Thyroid gland (tissue), 4 donors: ENCODE measurements at regions not wholly inside any gene's neighbourhood (a gene's known extent, or its start where the extent isn't known, plus 50 kb on each side); places are given as distances from the start of the nearest gene placed in this dataset.

Experiments
- DNase-seq, 2 donors: peaks; one replicate each; pipeline ENCODE4 v3.0.0-alpha.2; 2019
- H3K27ac ChIP-seq, 3 donors: fragments of 200-600 bp; sonication (generic); 1 replicate in 2 of 3; 2 replicates in 1 of 3; pipeline ENCODE4 v1.5.1; 2016 to 2019; ENCODE audit warnings: mild to moderate bottlenecking in 1 of 3, moderate library complexity in 1 of 3
- H3K27me3 ChIP-seq: fragments of 200-600 bp; sonication (generic); one replicate; pipeline ENCODE4 v1.5.1; 2019
- H3K36me3 ChIP-seq, 2 donors: fragments of 200-600 bp; sonication (generic); one replicate each; pipeline ENCODE4 v1.5.1; 2016 to 2019
- H3K4me1 ChIP-seq, 2 donors: fragments of 200-600 bp; sonication (generic); one replicate each; pipeline ENCODE4 v1.5.1; 2017 to 2019
- H3K4me3 ChIP-seq, 3 donors: fragments of 200-600 bp; sonication (generic); replicated peaks in 1 of 3; 1 replicate in 2 of 3; 2 replicates in 1 of 3; pipeline ENCODE4 v1.5.1; 2016; ENCODE audit warnings: mild to moderate bottlenecking in 1 of 3
- H3K9me3 ChIP-seq: fragments of 200-600 bp; sonication (generic); one replicate; pipeline ENCODE4 v1.5.1; 2017
- CTCF ChIP-seq, 6 experiments: fragments of 200-600 bp in 3 of 6; fragments of 450-650 bp in 3 of 6; sonication (generic) in 3 of 6; IDR thresholded peaks; one replicate each; pipeline ENCODE4 v1.5.1; 2016 to 2019; ENCODE audit warnings: antibody characterized with exemption in 6 of 6, mild to moderate bottlenecking in 2 of 6, inconsistent platforms in 1 of 6, moderate library complexity in 1 of 6
- POLR2A ChIP-seq, 2 donors: fragments of 450-650 bp; IDR thresholded peaks; one replicate each; pipeline ENCODE4 v1.6.1; 2017; ENCODE audit warnings: antibody characterized with exemption in 2 of 2, mild to moderate bottlenecking in 2 of 2, moderate library complexity in 1 of 2
- WGBS, 2 donors: methylation state at CpG; one replicate each; pipeline ENCODE4 v1.1.5; 2017; 5-methylcytosine and 5-hydroxymethylcytosine counted together
- intact Hi-C: fragments of 100-400 bp; cut with DNase I; formaldehyde crosslinking; loops from one replicate; pipeline ENCODE4 v1.15.1; 2023

DNA sequence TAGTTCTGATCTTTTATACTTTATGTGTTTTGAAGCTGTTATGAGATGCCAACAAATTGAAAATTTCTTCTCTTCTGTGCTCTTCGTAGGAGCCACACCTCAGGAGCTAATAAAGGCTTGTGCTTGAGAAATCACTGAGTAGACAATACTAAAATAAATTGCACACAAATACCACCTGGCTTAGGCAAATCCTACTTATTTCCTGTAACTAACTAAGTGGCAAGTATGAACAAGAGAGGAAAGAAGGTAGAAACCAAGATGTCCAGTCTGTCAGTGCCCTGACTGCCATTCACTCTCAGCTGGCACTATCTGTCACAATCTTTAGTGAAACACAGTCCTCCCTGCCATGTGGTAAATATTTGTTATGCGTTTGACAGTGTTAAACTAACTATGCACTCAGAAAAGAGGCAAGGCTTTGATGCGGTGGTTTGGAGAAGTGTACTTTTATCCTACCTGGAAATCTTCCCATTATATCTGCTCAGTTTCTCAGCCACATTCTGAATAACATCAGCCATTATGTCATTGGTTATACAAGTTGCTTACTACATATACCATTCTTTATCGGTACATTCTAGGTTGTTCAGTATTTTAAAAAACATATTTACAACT lies 293.4 kb upstream of the VWC2 start:
- Histone ChIP-seq H3K27me3 (no peaks in the 10 kb centered on the region), H3K4me1 (no peaks in the 10 kb centered on the region), H3K27ac (no peak overlapping the region), H3K9me3 (no peaks in the 10 kb centered on the region), H3K4me3 (no peak overlapping the region), H3K36me3 (no peaks in the 10 kb centered on the region)
- TF ChIP-seq CTCF (IDR thresholded peaks at IDR 0.05) (no peak), POLR2A (IDR thresholded peaks at IDR 0.05) (no peak)
- WGBS, 2 donors: 59 to 65% methylated on average over 4 of the region's 4 CpGs
- DNase-seq: no peak
- intact Hi-C loops: no loop called here

GRCh38 chr7:49481075-49481474 lies 292.4 kb upstream of the VWC2 start:
- no peak for TF ChIP-seq POLR2A (IDR thresholded peaks at IDR 0.05)
- TF ChIP-seq CTCF (IDR thresholded peaks at IDR 0.05): no peak
- no peaks in the 10 kb centered on the region for H3K27me3 ChIP-seq
- no peak for DNase-seq
- H3K4me1 ChIP-seq: no peaks in the 10 kb centered on the region
- no peaks in the 10 kb centered on the region for H3K9me3 ChIP-seq
- no peaks in the 10 kb centered on the region for H3K36me3 ChIP-seq
- WGBS, 2 donors: 52 to 70% methylated on average over 1 of the region's 1 CpG
- intact Hi-C loops: no loop called here
- H3K27ac ChIP-seq: no peak overlapping the region
- no peak overlapping the region for H3K4me3 ChIP-seq

- Histone ChIP-seq H3K36me3 (no peaks in the 10 kb centered on the region), H3K4me3 (no peak overlapping the region), H3K27ac (no peak overlapping the region), H3K27me3 (no peaks in the 10 kb centered on the region), H3K4me1 (no peaks in the 10 kb centered on the region), H3K9me3 (no peaks in the 10 kb centered on the region)
- TF ChIP-seq CTCF (IDR thresholded peaks at IDR 0.05) (peak in 3 of 6 experiments; percentile 7 to 34 (median 31)), POLR2A (IDR thresholded peaks at IDR 0.05) (no peak)
- 46 to 55% methylated on average over 2 of the region's 2 CpGs for WGBS, 2 donors
- peak; percentile 15 to 35 for DNase-seq
- intact Hi-C loops: no loop called here
Measured at GRCh38 chr7:49483142-49483541, 290.3 kb upstream of the VWC2 start.

- Histone ChIP-seq H3K9me3 (no peaks in the 10 kb centered on the region), H3K27ac (no peak overlapping the region), H3K4me3 (no peak overlapping the region), H3K27me3 (no peaks in the 10 kb centered on the region), H3K4me1 (no peaks in the 10 kb centered on the region), H3K36me3 (no peaks in the 10 kb centered on the region)
- no peak for DNase-seq
- 41 to 45% methylated on average over 5 of the region's 5 CpGs for WGBS, 2 donors
- TF ChIP-seq POLR2A (IDR thresholded peaks at IDR 0.05): no peak
- TF ChIP-seq CTCF (IDR thresholded peaks at IDR 0.05): no peak
- intact Hi-C loops: no loop called here
Measured at GRCh38 chr7:49486974-49487829, 286.2 kb upstream of the VWC2 start.

- no peaks in the 10 kb centered on the region for H3K9me3 ChIP-seq
- TF ChIP-seq CTCF (IDR thresholded peaks at IDR 0.05): no peak
- no peak for TF ChIP-seq POLR2A (IDR thresholded peaks at IDR 0.05)
- DNase-seq: no peak
- H3K27ac ChIP-seq: no peak overlapping the region
- no peaks in the 10 kb centered on the region for H3K4me1 ChIP-seq
- H3K36me3 ChIP-seq: no peaks in the 10 kb centered on the region
- 70 to 74% methylated on average over 3 of the region's 3 CpGs for WGBS, 2 donors
- intact Hi-C loops: no loop called here
- H3K4me3 ChIP-seq: no peak overlapping the region
- H3K27me3 ChIP-seq: no peaks in the 10 kb centered on the region
Measured at GRCh38 chr7:49487830-49488140, 285.7 kb upstream of the VWC2 start.
